ENCODE measurements at regions not wholly inside any gene's neighbourhood (a gene's known extent, or its start where the extent isn't known, plus 50 kb on each side); places are given as distances from the start of the nearest gene placed in this dataset.
A peak's percentile ranks its signal among the peaks of the same experiment; 100 is the strongest.
"Not testable (repeated sequence)": the region's sequence is repeated elsewhere in the genome, so short reads cannot be mapped to it uniquely, and the experiment has no call there.

DNA sequence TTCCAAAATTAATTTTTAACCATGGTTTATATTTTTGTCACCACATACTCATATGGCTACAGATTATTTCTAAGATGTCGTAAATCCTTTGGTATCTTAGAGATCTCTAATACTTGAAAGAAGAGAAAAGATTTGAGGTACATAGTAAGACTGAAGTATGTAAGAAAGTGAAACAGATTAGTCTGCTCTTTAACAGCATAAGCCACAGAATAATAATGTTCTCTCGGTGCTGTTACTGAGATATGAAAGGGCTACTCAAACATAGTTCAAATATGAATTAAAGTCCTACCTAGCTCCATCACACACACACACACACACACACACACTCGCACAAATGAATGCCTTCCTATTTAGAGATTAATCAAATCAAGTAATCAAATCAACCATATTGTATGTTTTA, 274.1 kb upstream of the PCDH18 start:
- Histone ChIP-seq H3K36me3 (ENCODE audit: insufficient read depth, low read length) (no peaks in the 10 kb centered on the region), H2AFZ (ENCODE audit: low read length, unreplicated experiment) (no peak overlapping the region), H3K4me1 (ENCODE audit: control insufficient read depth, insufficient read depth, low read length, unreplicated experiment) (no peaks in the 10 kb centered on the region), H3K27ac (ENCODE audit: low read depth, low read length) (no peak overlapping the region), H3K4me3 (ENCODE audit: low read depth, low read length) (no peak overlapping the region), H3K27me3 (ENCODE audit: insufficient read depth, low read length) (no peaks in the 10 kb centered on the region), H3K79me2 (ENCODE audit: control insufficient read depth, insufficient read depth, low read length, unreplicated experiment) (no peaks in the 10 kb centered on the region)

- Histone ChIP-seq H3K4me3 (ENCODE audit: low read depth, low read length) (no peak overlapping the region), H2AFZ (ENCODE audit: low read length, unreplicated experiment) (no peak overlapping the region), H3K36me3 (ENCODE audit: insufficient read depth, low read length) (no peaks in the 10 kb centered on the region), H3K27ac (ENCODE audit: low read depth, low read length) (no peak overlapping the region), H3K4me1 (ENCODE audit: control insufficient read depth, insufficient read depth, low read length, unreplicated experiment) (no peaks in the 10 kb centered on the region), H3K79me2 (ENCODE audit: control insufficient read depth, insufficient read depth, low read length, unreplicated experiment) (no peaks in the 10 kb centered on the region), H3K27me3 (ENCODE audit: insufficient read depth, low read length) (no peaks in the 10 kb centered on the region)
These were observed 272.7 kb upstream of the PCDH18 start for GRCh38 chr4:137804906-137805495.

DNA sequence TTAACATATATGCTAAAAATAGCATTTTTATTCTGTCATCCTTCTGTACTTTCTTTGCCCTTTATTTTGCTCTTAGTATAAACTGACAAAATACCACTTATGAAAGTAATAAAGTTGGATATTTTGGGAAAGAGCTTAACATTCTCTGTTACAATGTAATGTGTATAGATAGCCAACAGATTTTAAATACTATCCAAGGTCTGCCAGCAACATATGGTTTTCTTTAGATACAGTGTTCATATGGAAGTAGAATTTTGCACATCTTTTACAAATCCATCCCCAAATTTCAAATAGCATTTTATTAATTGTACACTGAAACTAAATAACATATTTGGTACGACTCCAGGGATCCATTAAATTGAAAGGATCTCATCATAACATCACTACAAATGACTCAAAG, 268.6 kb upstream of the PCDH18 start:
- H2AFZ ChIP-seq (ENCODE audit: low read length, unreplicated experiment), result no peak overlapping the region
- no peaks in the 10 kb centered on the region for H3K79me2 ChIP-seq (ENCODE audit: control insufficient read depth, insufficient read depth, low read length, unreplicated experiment)
- H3K4me3 ChIP-seq (ENCODE audit: low read depth, low read length), result no peak overlapping the region
- H3K27ac ChIP-seq (ENCODE audit: low read depth, low read length), result no peak overlapping the region
- H3K36me3 ChIP-seq (ENCODE audit: insufficient read depth, low read length), result no peaks in the 10 kb centered on the region
- H3K4me1 ChIP-seq (ENCODE audit: control insufficient read depth, insufficient read depth, low read length, unreplicated experiment), result no peaks in the 10 kb centered on the region
- no peaks in the 10 kb centered on the region for H3K27me3 ChIP-seq (ENCODE audit: insufficient read depth, low read length)

GRCh38 chr4:137794764-137795254, 262.5 kb upstream of the PCDH18 start:
- Histone ChIP-seq H3K79me2 (ENCODE audit: control insufficient read depth, insufficient read depth, low read length, unreplicated experiment) (no peaks in the 10 kb centered on the region), H2AFZ (ENCODE audit: low read length, unreplicated experiment) (peak overlapping the region; percentile 84), H3K4me1 (ENCODE audit: control insufficient read depth, insufficient read depth, low read length, unreplicated experiment) (no peaks in the 10 kb centered on the region), H3K36me3 (ENCODE audit: insufficient read depth, low read length) (no peaks in the 10 kb centered on the region), H3K4me3 (ENCODE audit: low read depth, low read length) (peak overlapping the region; percentile 49), H3K27me3 (ENCODE audit: insufficient read depth, low read length) (no peaks in the 10 kb centered on the region), H3K27ac (ENCODE audit: low read depth, low read length) (no peak overlapping the region)

DNA sequence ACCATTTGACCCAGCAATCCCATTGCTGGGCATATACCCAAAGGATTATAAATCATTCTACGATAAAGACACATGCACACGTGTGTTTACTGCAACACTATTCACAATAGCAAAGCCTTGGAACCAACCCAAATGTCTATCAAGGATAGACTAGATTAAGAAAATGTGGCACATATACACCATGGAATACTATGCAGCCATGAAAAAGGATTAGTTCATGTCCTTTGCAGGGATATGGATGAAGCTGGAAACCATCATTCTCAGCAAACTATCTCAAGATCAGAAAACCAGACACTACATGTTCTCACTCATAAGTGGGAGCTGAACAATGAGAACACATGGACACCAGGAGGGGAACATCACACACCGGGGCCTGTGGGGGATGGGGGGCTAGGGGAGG, 257.0 kb upstream of the PCDH18 start:
- H3K4me3 ChIP-seq (ENCODE audit: low read depth, low read length); H2AFZ ChIP-seq (ENCODE audit: low read length, unreplicated experiment); H3K36me3 ChIP-seq (ENCODE audit: insufficient read depth, low read length); H3K79me2 ChIP-seq (ENCODE audit: control insufficient read depth, insufficient read depth, low read length, unreplicated experiment); H3K27me3 ChIP-seq (ENCODE audit: insufficient read depth, low read length); H3K4me1 ChIP-seq (ENCODE audit: control insufficient read depth, insufficient read depth, low read length, unreplicated experiment); H3K27ac ChIP-seq (ENCODE audit: low read depth, low read length): not testable (repeated sequence)

- H3K36me3 ChIP-seq (ENCODE audit: insufficient read depth, low read length); H3K4me3 ChIP-seq (ENCODE audit: low read depth, low read length); H3K4me1 ChIP-seq (ENCODE audit: control insufficient read depth, insufficient read depth, low read length, unreplicated experiment); H2AFZ ChIP-seq (ENCODE audit: low read length, unreplicated experiment); H3K79me2 ChIP-seq (ENCODE audit: control insufficient read depth, insufficient read depth, low read length, unreplicated experiment); H3K27me3 ChIP-seq (ENCODE audit: insufficient read depth, low read length); H3K27ac ChIP-seq (ENCODE audit: low read depth, low read length): not testable (repeated sequence)
These were observed 251.6 kb upstream of the PCDH18 start for GRCh38 chr4:137783923-137784322.

- H3K36me3 ChIP-seq (ENCODE audit: insufficient read depth, low read length), result no peaks in the 10 kb centered on the region
- no peaks in the 10 kb centered on the region for H3K4me1 ChIP-seq (ENCODE audit: control insufficient read depth, insufficient read depth, low read length, unreplicated experiment)
- H3K27me3 ChIP-seq (ENCODE audit: insufficient read depth, low read length), result no peaks in the 10 kb centered on the region
- H3K27ac ChIP-seq (ENCODE audit: low read depth, low read length), result no peak overlapping the region
- no peaks in the 10 kb centered on the region for H3K79me2 ChIP-seq (ENCODE audit: control insufficient read depth, insufficient read depth, low read length, unreplicated experiment)
- peak overlapping the region; percentile 39 for H2AFZ ChIP-seq (ENCODE audit: low read length, unreplicated experiment)
- H3K4me3 ChIP-seq (ENCODE audit: low read depth, low read length), result no peak overlapping the region
These were observed 243.4 kb upstream of the PCDH18 start for GRCh38 chr4:137775701-137776100.

- H3K4me1 ChIP-seq (ENCODE audit: control insufficient read depth, insufficient read depth, low read length, unreplicated experiment), result no peaks in the 10 kb centered on the region
- no peaks in the 10 kb centered on the region for H3K36me3 ChIP-seq (ENCODE audit: insufficient read depth, low read length)
- H3K4me3 ChIP-seq (ENCODE audit: low read depth, low read length), result no peak overlapping the region
- H3K27me3 ChIP-seq (ENCODE audit: insufficient read depth, low read length), result no peaks in the 10 kb centered on the region
- H3K79me2 ChIP-seq (ENCODE audit: control insufficient read depth, insufficient read depth, low read length, unreplicated experiment), result no peaks in the 10 kb centered on the region
- no peak overlapping the region for H3K27ac ChIP-seq (ENCODE audit: low read depth, low read length)
- no peak overlapping the region for H2AFZ ChIP-seq (ENCODE audit: low read length, unreplicated experiment)
These were observed 242.2 kb upstream of the PCDH18 start for GRCh38 chr4:137774501-137774900.

DNA sequence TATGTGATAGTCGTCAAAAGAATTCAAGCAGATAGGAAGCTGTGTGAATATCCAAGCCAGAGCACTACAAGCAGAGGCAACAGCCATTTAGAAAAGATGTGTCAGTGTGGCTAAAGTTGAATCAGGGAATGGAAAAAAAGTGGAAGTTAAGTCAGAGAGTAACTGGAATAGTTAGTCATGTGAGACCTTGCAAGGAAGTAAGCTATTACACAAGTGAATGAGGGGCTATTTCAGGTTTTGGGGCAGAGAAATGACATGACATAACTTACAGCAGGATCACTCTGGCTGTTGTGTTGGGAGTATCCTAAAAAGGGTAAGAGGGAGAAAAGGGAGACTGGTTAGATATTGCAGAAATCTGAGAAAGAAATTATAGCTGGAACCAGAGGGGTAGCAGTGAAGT, 236.6 kb upstream of the PCDH18 start:
- H3K4me1 ChIP-seq (ENCODE audit: control insufficient read depth, insufficient read depth, low read length, unreplicated experiment), result no peaks in the 10 kb centered on the region
- H3K27ac ChIP-seq (ENCODE audit: low read depth, low read length), result no peak overlapping the region
- no peak overlapping the region for H3K4me3 ChIP-seq (ENCODE audit: low read depth, low read length)

DNA sequence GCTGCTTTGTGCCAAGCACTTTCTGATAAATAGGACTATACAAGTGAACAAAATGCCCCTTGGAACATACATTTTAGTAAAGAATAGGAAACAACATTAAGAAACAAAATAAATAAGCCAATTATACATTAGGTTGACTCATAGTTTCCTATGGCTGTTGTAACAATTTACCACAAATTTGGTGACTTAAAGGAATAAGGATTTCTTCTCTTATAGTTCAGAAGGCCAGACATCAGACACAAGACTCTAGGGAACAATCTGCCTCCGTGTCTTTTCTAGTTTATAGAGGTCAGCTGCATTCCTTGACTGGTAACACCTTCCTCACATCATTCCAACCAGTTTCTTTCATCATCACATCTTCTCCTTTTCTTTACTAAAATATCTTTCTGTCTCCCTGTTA, 235.9 kb upstream of the PCDH18 start:
- no peaks in the 10 kb centered on the region for H3K27me3 ChIP-seq (ENCODE audit: insufficient read depth, low read length)
- H3K4me3 ChIP-seq (ENCODE audit: low read depth, low read length), result no peak overlapping the region
- no peaks in the 10 kb centered on the region for H3K4me1 ChIP-seq (ENCODE audit: control insufficient read depth, insufficient read depth, low read length, unreplicated experiment)
- no peak overlapping the region for H2AFZ ChIP-seq (ENCODE audit: low read length, unreplicated experiment)
- H3K27ac ChIP-seq (ENCODE audit: low read depth, low read length), result no peak overlapping the region
- no peaks in the 10 kb centered on the region for H3K79me2 ChIP-seq (ENCODE audit: control insufficient read depth, insufficient read depth, low read length, unreplicated experiment)
- H3K36me3 ChIP-seq (ENCODE audit: insufficient read depth, low read length), result no peaks in the 10 kb centered on the region

More for the DNA sequence above, 236.6 kb upstream of the PCDH18 start:
- no peaks in the 10 kb centered on the region for H3K36me3 ChIP-seq (ENCODE audit: insufficient read depth, low read length)
- no peak overlapping the region for H2AFZ ChIP-seq (ENCODE audit: low read length, unreplicated experiment)
- no peaks in the 10 kb centered on the region for H3K27me3 ChIP-seq (ENCODE audit: insufficient read depth, low read length)
- no peaks in the 10 kb centered on the region for H3K79me2 ChIP-seq (ENCODE audit: control insufficient read depth, insufficient read depth, low read length, unreplicated experiment)

DNA sequence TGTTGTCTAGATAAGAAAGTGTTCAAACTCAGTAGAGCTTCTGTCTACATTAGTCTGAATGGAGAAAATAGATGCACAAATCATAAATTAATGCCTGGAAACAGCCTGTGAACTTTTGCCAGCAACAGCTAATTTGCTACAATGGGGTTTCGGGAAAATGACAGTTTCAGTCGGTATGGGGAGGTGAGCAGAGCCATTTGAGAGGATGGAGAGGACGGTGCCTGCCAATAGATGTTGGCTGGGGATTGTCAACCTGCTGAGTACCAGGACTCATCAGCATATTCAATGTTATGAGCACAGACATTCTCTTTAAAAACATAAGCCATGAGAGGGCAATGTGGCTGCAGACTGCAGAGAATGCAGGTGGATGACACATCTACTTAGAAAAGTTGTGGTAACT, 230.3 kb upstream of the PCDH18 start:
- H2AFZ ChIP-seq (ENCODE audit: low read length, unreplicated experiment), result no peak overlapping the region
- no peaks in the 10 kb centered on the region for H3K4me1 ChIP-seq (ENCODE audit: control insufficient read depth, insufficient read depth, low read length, unreplicated experiment)
- H3K36me3 ChIP-seq (ENCODE audit: insufficient read depth, low read length), result no peaks in the 10 kb centered on the region
- no peak overlapping the region for H3K4me3 ChIP-seq (ENCODE audit: low read depth, low read length)
- no peak overlapping the region for H3K27ac ChIP-seq (ENCODE audit: low read depth, low read length)
- no peaks in the 10 kb centered on the region for H3K27me3 ChIP-seq (ENCODE audit: insufficient read depth, low read length)
- H3K79me2 ChIP-seq (ENCODE audit: control insufficient read depth, insufficient read depth, low read length, unreplicated experiment), result no peaks in the 10 kb centered on the region

All from ACC112 (cell line).